Adrenal gland (tissue), 9 donors: ENCODE measurements at regions not wholly inside any gene's neighbourhood (a gene's known extent, or its start where the extent isn't known, plus 50 kb on each side); places are given as distances from the start of the nearest gene placed in this dataset.
"Not testable (repeated sequence)": the region's sequence is repeated elsewhere in the genome, so short reads cannot be mapped to it uniquely, and the experiment has no call there.

ENCODE experiments used
- DNase-seq, 7 donors: peaks; one replicate each; pipeline ENCODE4 v3.0.0-alpha.2; 2019 to 2020
- H3K27ac ChIP-seq, 5 donors: fragments of 200-600 bp; sonication (generic) in 4 of 5; 1 replicate in 3 of 5; 2 replicates in 2 of 5; pipeline versions ENCODE4 v1.5.1 to v1.8.0; 2016 to 2020; ENCODE audit warnings: mild to moderate bottlenecking in 1 of 5
- H3K27me3 ChIP-seq: fragments of 200-600 bp; 2 replicates; pipeline ENCODE4 v1.8.0; 2021
- H3K36me3 ChIP-seq, 2 donors: fragments of 200-600 bp; replicated peaks in 1 of 2; 1 replicate in 1 of 2; 2 replicates in 1 of 2; pipeline versions ENCODE4 v1.5.1 to v1.8.0; 2018 to 2022
- H3K4me1 ChIP-seq, 2 donors: fragments of 200-600 bp; replicated peaks in 1 of 2; 1 replicate in 1 of 2; 2 replicates in 1 of 2; pipeline versions ENCODE4 v1.5.1 to v1.8.0; 2018 to 2021
- H3K4me3 ChIP-seq, 4 donors: fragments of 200-600 bp; sonication (generic) in 3 of 4; one replicate each; pipeline ENCODE4 v1.5.1; 2016 to 2018
- H3K9me3 ChIP-seq, 3 donors: fragments of 200-600 bp; sonication (generic) in 1 of 3; replicated peaks in 1 of 3; 1 replicate in 2 of 3; 2 replicates in 1 of 3; pipeline versions ENCODE4 v1.5.1 to v1.8.0; 2016 to 2021
- POLR2A ChIP-seq, 2 donors: fragments of 450-650 bp; IDR thresholded peaks; one replicate each; pipeline ENCODE4 v1.6.1; 2017; ENCODE audit warnings: antibody characterized with exemption in 2 of 2, mild to moderate bottlenecking in 2 of 2, moderate library complexity in 1 of 2
- WGBS, 4 donors: extraction: QIAGEN DNeasy Blood & Tissue Kit in 2 of 4; methylation state at CpG; one replicate each; pipeline versions ENCODE4 v1.1.5 to v1.1.7; 2013 to 2017; 5-methylcytosine and 5-hydroxymethylcytosine counted together
- intact Hi-C, 2 donors: fragments of 100-400 bp; cut with DNase I; formaldehyde crosslinking; loops; one replicate each; pipeline versions ENCODE4 v1.14.1 to v1.15.0; 2022 to 2023
- TF ChIP-seq, protein P1 (sequence below), 6 experiments: fragments of 450-650 bp in 4 of 6; fragments of 200-600 bp in 2 of 6; sonication (generic) in 1 of 6; IDR thresholded peaks; 1 replicate in 5 of 6; 2 replicates in 1 of 6; pipeline versions ENCODE4 v1.5.1 to v1.8.0; 2016 to 2021; ENCODE audit warnings: antibody characterized with exemption in 6 of 6, mild to moderate bottlenecking in 2 of 6, moderate library complexity in 1 of 6
- donor health status: healthy with polysubstance abuse.
- donor health status: Bipolar disorder and iron deficiency.
- donor health status: DM: yes; HTN: yes; CAD: no.
- donor health status: DM: no; HTN: no; CAD: no.
- donor health status: DM: no; HTN: no; CAD: no.

DNA sequence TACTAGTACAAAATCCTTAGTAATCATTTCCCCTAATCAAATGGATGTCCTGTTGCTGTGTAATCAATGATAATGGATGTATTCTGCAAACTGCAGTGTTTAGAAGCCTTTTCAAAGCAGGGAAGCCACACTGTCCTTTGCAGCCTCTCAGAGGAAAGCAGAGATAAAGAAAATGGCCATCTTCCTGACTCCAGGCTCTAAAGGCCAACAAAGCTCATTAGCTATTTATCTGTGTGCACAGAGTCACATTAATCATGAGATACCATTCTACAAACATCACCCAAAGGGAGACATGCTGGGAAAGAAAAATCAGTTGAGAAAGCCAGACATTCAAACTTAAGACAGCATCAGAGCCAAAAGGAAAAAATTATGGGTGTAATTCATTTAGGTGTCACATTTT is 165.0 kb downstream of the RAD51AP2 start:
- intact Hi-C loops = no loop called here
- DNase-seq = no peak
- H3K4me1 ChIP-seq = no peaks in the 10 kb centered on the region
- TF ChIP-seq POLR2A (IDR thresholded peaks at IDR 0.05) = no peak
- TF ChIP-seq, protein P1, sequence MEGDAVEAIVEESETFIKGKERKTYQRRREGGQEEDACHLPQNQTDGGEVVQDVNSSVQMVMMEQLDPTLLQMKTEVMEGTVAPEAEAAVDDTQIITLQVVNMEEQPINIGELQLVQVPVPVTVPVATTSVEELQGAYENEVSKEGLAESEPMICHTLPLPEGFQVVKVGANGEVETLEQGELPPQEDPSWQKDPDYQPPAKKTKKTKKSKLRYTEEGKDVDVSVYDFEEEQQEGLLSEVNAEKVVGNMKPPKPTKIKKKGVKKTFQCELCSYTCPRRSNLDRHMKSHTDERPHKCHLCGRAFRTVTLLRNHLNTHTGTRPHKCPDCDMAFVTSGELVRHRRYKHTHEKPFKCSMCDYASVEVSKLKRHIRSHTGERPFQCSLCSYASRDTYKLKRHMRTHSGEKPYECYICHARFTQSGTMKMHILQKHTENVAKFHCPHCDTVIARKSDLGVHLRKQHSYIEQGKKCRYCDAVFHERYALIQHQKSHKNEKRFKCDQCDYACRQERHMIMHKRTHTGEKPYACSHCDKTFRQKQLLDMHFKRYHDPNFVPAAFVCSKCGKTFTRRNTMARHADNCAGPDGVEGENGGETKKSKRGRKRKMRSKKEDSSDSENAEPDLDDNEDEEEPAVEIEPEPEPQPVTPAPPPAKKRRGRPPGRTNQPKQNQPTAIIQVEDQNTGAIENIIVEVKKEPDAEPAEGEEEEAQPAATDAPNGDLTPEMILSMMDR (IDR thresholded peaks at IDR 0.05) = no peak
- no peaks in the 10 kb centered on the region for H3K9me3 ChIP-seq
- no peak overlapping the region for H3K27ac ChIP-seq
- H3K27me3 ChIP-seq = no peaks in the 10 kb centered on the region
- H3K36me3 ChIP-seq = no peaks in the 10 kb centered on the region
- no peak overlapping the region for H3K4me3 ChIP-seq

DNA sequence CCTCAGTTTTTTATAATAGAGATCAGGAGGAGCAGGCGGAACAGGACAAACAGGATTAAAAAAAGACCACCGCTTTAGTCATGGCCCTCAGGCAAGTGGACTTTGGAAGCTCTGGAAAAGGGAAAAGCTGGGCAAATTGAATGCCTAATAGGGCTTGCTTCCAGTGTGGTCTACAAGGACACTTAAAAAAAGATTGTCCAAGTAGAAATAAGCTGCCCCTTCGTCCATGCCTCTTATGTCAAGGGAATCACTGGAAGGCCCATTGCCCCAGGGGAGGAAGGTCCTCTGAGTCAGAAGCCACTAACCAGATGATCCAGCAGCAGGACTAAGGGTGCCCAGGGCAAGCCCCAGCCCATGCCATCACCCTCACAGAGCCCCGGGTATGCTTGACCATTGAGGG is 175.5 kb downstream of the RAD51AP2 start:
- intact Hi-C loops, DNase-seq, H3K27ac ChIP-seq, H3K4me3 ChIP-seq, H3K27me3 ChIP-seq, H3K9me3 ChIP-seq, H3K4me1 ChIP-seq, H3K36me3 ChIP-seq: not testable (repeated sequence)
- WGBS, 4 donors = 58 to 77% (median 75%) methylated on average over 4 of the region's 4 CpGs

DNA sequence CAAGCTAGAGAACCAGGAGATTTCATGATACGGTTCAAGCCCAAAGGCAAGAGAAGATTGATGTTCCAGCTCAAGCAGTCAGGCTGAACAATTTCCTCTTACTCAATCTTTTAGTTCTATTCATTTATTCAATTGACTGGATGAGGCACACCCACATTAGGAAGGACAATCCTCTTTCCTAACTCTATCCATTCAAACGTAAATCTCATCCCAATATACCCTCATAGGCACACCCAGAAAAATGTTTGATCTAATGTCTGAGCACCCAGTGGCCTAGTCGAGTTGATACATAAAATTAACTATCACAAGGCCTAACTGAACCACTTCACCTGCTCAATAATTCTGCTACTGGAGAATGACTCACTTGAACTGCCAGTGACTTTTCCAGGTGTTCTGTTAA is 180.7 kb downstream of the RAD51AP2 start:
- Histone ChIP-seq H3K4me1 (no peaks in the 10 kb centered on the region), H3K36me3 (no peaks in the 10 kb centered on the region), H3K9me3 (no peaks in the 10 kb centered on the region), H3K27ac (no peak overlapping the region), H3K4me3 (no peak overlapping the region), H3K27me3 (no peaks in the 10 kb centered on the region)
- WGBS, 4 donors = 70 to 77% (median 75%) methylated on average over 3 of the region's 3 CpGs
- TF ChIP-seq POLR2A (IDR thresholded peaks at IDR 0.05) = no peak
- TF ChIP-seq, protein P1 (IDR thresholded peaks at IDR 0.05) = no peak
- intact Hi-C loops = no loop called here
- DNase-seq = no peak

DNA sequence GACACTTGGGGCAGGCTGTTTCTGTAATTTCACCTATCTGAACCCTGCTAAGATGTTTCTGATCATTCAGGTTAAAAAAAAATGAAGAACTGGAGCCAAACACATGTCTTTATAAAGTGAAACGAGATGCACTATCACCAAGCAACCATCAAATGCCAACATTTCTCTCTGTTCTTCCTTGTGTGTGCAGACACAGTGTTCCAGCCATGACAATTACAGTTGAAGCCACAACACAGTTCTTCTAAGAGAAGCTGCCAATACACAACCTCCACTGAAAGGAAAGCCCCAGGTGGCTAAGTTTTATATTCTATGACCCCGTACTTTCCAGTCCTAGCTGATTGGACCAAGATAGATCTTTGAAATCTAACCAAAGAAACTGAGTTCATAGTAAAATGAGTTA is 181.8 kb downstream of the RAD51AP2 start:
- no peak overlapping the region for H3K4me3 ChIP-seq
- TF ChIP-seq POLR2A (IDR thresholded peaks at IDR 0.05) = no peak
- DNase-seq = no peak
- no peaks in the 10 kb centered on the region for H3K4me1 ChIP-seq
- H3K9me3 ChIP-seq = no peaks in the 10 kb centered on the region
- intact Hi-C loops = no loop called here
- H3K27me3 ChIP-seq = no peaks in the 10 kb centered on the region
- no peaks in the 10 kb centered on the region for H3K36me3 ChIP-seq
- H3K27ac ChIP-seq = no peak overlapping the region
- WGBS, 4 donors = 61 to 74% (median 63%) methylated on average over 2 of the region's 2 CpGs

DNA sequence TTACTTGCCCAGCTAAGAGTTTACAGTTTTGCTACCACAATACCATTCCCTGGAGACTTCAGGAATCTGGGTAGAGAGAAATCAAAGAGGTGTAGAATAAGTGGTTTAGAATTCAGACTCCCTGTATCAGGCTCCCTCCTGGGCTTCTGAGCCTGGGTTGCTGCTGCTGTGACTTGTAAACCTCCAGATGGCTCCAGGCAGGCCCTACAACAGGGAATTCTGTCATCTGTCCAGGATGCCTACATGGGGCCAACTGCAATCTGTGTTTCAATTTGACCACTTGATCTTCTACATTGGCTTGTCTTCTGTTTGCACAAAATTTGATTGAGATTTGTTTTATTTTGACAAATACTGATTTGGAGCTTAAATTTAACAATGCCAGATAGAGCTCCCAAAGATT is 183.9 kb downstream of the RAD51AP2 start:
- intact Hi-C loops = no loop called here
- Histone ChIP-seq H3K27me3 (no peaks in the 10 kb centered on the region), H3K9me3 (no peaks in the 10 kb centered on the region), H3K4me3 (no peak overlapping the region), H3K36me3 (no peaks in the 10 kb centered on the region), H3K4me1 (no peaks in the 10 kb centered on the region), H3K27ac (no peak overlapping the region)
- no peak for DNase-seq
- no peak for TF ChIP-seq POLR2A (IDR thresholded peaks at IDR 0.05)
- TF ChIP-seq, protein P1 (IDR thresholded peaks at IDR 0.05) = no peak
